Esophagus muscularis mucosa (tissue), 4 donors: ENCODE measurements at regions not wholly inside any gene's neighbourhood (a gene's known extent, or its start where the extent isn't known, plus 50 kb on each side); places are given as distances from the start of the nearest gene placed in this dataset.

Experiments used
- DNase-seq: peaks from one replicate; pipeline ENCODE4 v3.0.0-alpha.2; 2017; ENCODE audit errors: extremely low spot score
- H3K27ac ChIP-seq, 4 donors: fragments of 200-600 bp; sonication (generic); replicated peaks in 1 of 4; 1 replicate in 3 of 4; 2 replicates in 1 of 4; pipeline ENCODE4 v1.5.1; 2016 to 2019; ENCODE audit warnings: mild to moderate bottlenecking in 1 of 4
- H3K27me3 ChIP-seq, 4 donors: fragments of 200-600 bp; sonication (generic); one replicate each; pipeline versions ENCODE4 v1.5.1 to v1.6.0; 2016 to 2019
- H3K36me3 ChIP-seq, 4 donors: fragments of 200-600 bp; sonication (generic); one replicate each; pipeline ENCODE4 v1.5.1; 2016 to 2019
- H3K4me1 ChIP-seq, 4 donors: fragments of 200-600 bp; sonication (generic); one replicate each; pipeline ENCODE4 v1.5.1; 2016 to 2019
- H3K4me3 ChIP-seq, 4 donors: fragments of 200-600 bp; sonication (generic); 1 replicate in 2 of 4; 2 replicates in 2 of 4; pipeline ENCODE4 v1.5.1; 2016 to 2019; ENCODE audit warnings: mild to moderate bottlenecking in 4 of 4, moderate library complexity in 1 of 4
- H3K9me3 ChIP-seq, 4 donors: fragments of 200-600 bp; sonication (generic); 1 replicate in 3 of 4; 2 replicates in 1 of 4; pipeline ENCODE4 v1.5.1; 2016 to 2019
- CTCF ChIP-seq, 3 experiments: fragments of 200-600 bp in 2 of 3; fragments of 450-650 bp in 1 of 3; sonication (generic) in 2 of 3; IDR thresholded peaks; one replicate each; pipeline ENCODE4 v1.5.1; 2017 to 2019; ENCODE audit warnings: antibody characterized with exemption in 3 of 3, mild to moderate bottlenecking in 2 of 3, moderate library complexity in 1 of 3
- EP300 ChIP-seq: sonication (generic); formaldehyde crosslinking; IDR thresholded peaks from one replicate; pipeline ENCODE4 v1.6.1; 2017; ENCODE audit warnings: antibody characterized with exemption
- POLR2A ChIP-seq: fragments of 450-650 bp; IDR thresholded peaks from one replicate; pipeline ENCODE4 v1.6.1; 2017; ENCODE audit warnings: antibody characterized with exemption, moderate library complexity, mild to moderate bottlenecking, low read depth
- POLR2AphosphoS5 ChIP-seq, 2 donors: sonication (generic); formaldehyde crosslinking; IDR thresholded peaks; one replicate each; pipeline ENCODE4 v1.6.1; 2017; ENCODE audit warnings: antibody characterized with exemption in 2 of 2
- WGBS: methylation state at CpG from one replicate; pipeline ENCODE4 v1.1.5; 2018; 5-methylcytosine and 5-hydroxymethylcytosine counted together
- intact Hi-C: fragments of 100-400 bp; cut with DNase I; formaldehyde crosslinking; loops from one replicate; pipeline ENCODE4 v1.15.1; 2023

GRCh38 chr13:40153516-40153915, 498.1 kb downstream of the COG6 start:
- 74% methylated on average over 2 of the region's 2 CpGs for WGBS
- TF ChIP-seq EP300 (no peak), POLR2AphosphoS5 (IDR thresholded peaks at IDR 0.05) (no peak), POLR2A (no peak), CTCF (IDR thresholded peaks at IDR 0.05) (no peak)
- peaks cover 25 to 37% (median 31%) of the 10 kb centered on the region in 4 donors for H3K4me1 ChIP-seq
- no peak overlapping the region for H3K4me3 ChIP-seq
- H3K36me3 ChIP-seq = no peaks in the 10 kb centered on the region
- DNase-seq = no peak
- no peak overlapping the region for H3K27ac ChIP-seq
- no peaks in the 10 kb centered on the region for H3K27me3 ChIP-seq
- intact Hi-C loops = no loop called here
- no peaks in the 10 kb centered on the region for H3K9me3 ChIP-seq

GRCh38 chr13:40155201-40155600, 499.7 kb downstream of the COG6 start:
- intact Hi-C loops = no loop called here
- no peaks in the 10 kb centered on the region for H3K27me3 ChIP-seq
- no peaks in the 10 kb centered on the region for H3K36me3 ChIP-seq
- TF ChIP-seq POLR2A = no peak
- TF ChIP-seq POLR2AphosphoS5 (IDR thresholded peaks at IDR 0.05) = no peak
- no peak for TF ChIP-seq CTCF (IDR thresholded peaks at IDR 0.05)
- no peak for TF ChIP-seq EP300
- no peak overlapping the region for H3K27ac ChIP-seq
- WGBS = 98% methylated on average over 2 of the region's 2 CpGs
- no peak for DNase-seq
- peaks cover 9 to 20% (median 15%) of the 10 kb centered on the region in 4 donors for H3K4me1 ChIP-seq
- no peaks in the 10 kb centered on the region for H3K9me3 ChIP-seq
- H3K4me3 ChIP-seq = no peak overlapping the region

GRCh38 chr13:40158218-40158617, 502.8 kb downstream of the COG6 start:
- H3K9me3 ChIP-seq = no peaks in the 10 kb centered on the region
- no peak overlapping the region for H3K27ac ChIP-seq
- no peaks in the 10 kb centered on the region for H3K36me3 ChIP-seq
- H3K4me1 ChIP-seq = no peaks in the 10 kb centered on the region
- no peaks in the 10 kb centered on the region for H3K27me3 ChIP-seq
- no peak for DNase-seq
- 67% methylated on average over 1 of the region's 1 CpG for WGBS
- H3K4me3 ChIP-seq = no peak overlapping the region
- TF ChIP-seq POLR2AphosphoS5 (IDR thresholded peaks at IDR 0.05) (no peak), POLR2A (no peak), EP300 (no peak), CTCF (IDR thresholded peaks at IDR 0.05) (no peak)
- intact Hi-C loops = no loop called here

- WGBS = 96% methylated on average over 4 of the region's 4 CpGs
- Histone ChIP-seq H3K27ac (no peak overlapping the region), H3K36me3 (no peaks in the 10 kb centered on the region), H3K4me1 (no peaks in the 10 kb centered on the region), H3K9me3 (no peaks in the 10 kb centered on the region), H3K4me3 (no peak overlapping the region), H3K27me3 (no peaks in the 10 kb centered on the region)
- DNase-seq = no peak
- TF ChIP-seq EP300 (no peak), POLR2AphosphoS5 (IDR thresholded peaks at IDR 0.05) (no peak), CTCF (IDR thresholded peaks at IDR 0.05) (no peak), POLR2A (no peak)
- intact Hi-C loops = no loop called here
Observed at GRCh38 chr13:40158757-40159156, 503.3 kb downstream of the COG6 start.

GRCh38 chr13:40159736-40160135, 504.3 kb downstream of the COG6 start:
- H3K4me1 ChIP-seq = no peaks in the 10 kb centered on the region
- WGBS = 97% methylated on average over 4 of the region's 4 CpGs
- H3K36me3 ChIP-seq = no peaks in the 10 kb centered on the region
- intact Hi-C loops = no loop called here
- no peak overlapping the region for H3K4me3 ChIP-seq
- H3K9me3 ChIP-seq = no peaks in the 10 kb centered on the region
- DNase-seq = no peak
- H3K27me3 ChIP-seq = no peaks in the 10 kb centered on the region
- no peak overlapping the region for H3K27ac ChIP-seq
- TF ChIP-seq POLR2A (no peak), CTCF (IDR thresholded peaks at IDR 0.05) (no peak), POLR2AphosphoS5 (IDR thresholded peaks at IDR 0.05) (no peak), EP300 (no peak)
